Dedifferentiated amniotic fluid mesenchymal stem cell (primary cell): ENCODE measurements at regions not wholly inside any gene's neighbourhood (a gene's known extent, or its start where the extent isn't known, plus 50 kb on each side); places are given as distances from the start of the nearest gene placed in this dataset.
"Not testable (repeated sequence)": the region's sequence is repeated elsewhere in the genome, so short reads cannot be mapped to it uniquely, and the experiment has no call there.

ENCODE experiments used
- DNase-seq: peaks from one replicate; pipeline ENCODE4 v3.0.0-alpha.2; 2016; ENCODE audit errors: extremely low spot score

GRCh38 chr11:39462506-39462905 lies 1996.9 kb downstream of the LRRC4C start:
- no peak for DNase-seq

- DNase-seq = no peak
Observed at GRCh38 chr11:39461066-39461465, 1998.4 kb downstream of the LRRC4C start.

GRCh38 chr11:39459606-39460005 lies 1999.8 kb downstream of the LRRC4C start:
- no peak for DNase-seq

- no peak for DNase-seq
Observed at GRCh38 chr11:39458481-39458880, 2001.0 kb downstream of the LRRC4C start.

- DNase-seq = no peak
Observed at GRCh38 chr11:39443424-39444022, 2015.9 kb downstream of the LRRC4C start.

- no peak for DNase-seq
Observed at GRCh38 chr11:39442177-39442576, 2017.3 kb downstream of the LRRC4C start.

GRCh38 chr11:39435641-39436040 lies 2023.8 kb downstream of the LRRC4C start:
- DNase-seq = no peak

GRCh38 chr11:39434466-39434865 lies 2025.0 kb downstream of the LRRC4C start:
- DNase-seq = no peak

- no peak for DNase-seq
Observed at GRCh38 chr11:39432929-39433328, 2026.5 kb downstream of the LRRC4C start.

GRCh38 chr11:39425226-39425625 lies 2034.2 kb downstream of the LRRC4C start:
- no peak for DNase-seq

GRCh38 chr11:39412117-39412516 lies 2047.3 kb downstream of the LRRC4C start:
- DNase-seq = no peak

- DNase-seq = no peak
Observed at GRCh38 chr11:39385911-39386310, 2073.5 kb downstream of the LRRC4C start.

GRCh38 chr11:39374963-39375698 lies 2084.3 kb downstream of the LRRC4C start:
- DNase-seq = peak; percentile 30

GRCh38 chr11:39367534-39367933 lies 2091.9 kb downstream of the LRRC4C start:
- no peak for DNase-seq

- no peak for DNase-seq
Observed at GRCh38 chr11:39365809-39366436, 2093.5 kb downstream of the LRRC4C start.

GRCh38 chr11:39363571-39363970 lies 2095.9 kb downstream of the LRRC4C start:
- no peak for DNase-seq

GRCh38 chr11:39361557-39361956 lies 2097.9 kb downstream of the LRRC4C start:
- no peak for DNase-seq

- no peak for DNase-seq
Observed at GRCh38 chr11:39345834-39346442, 2113.5 kb downstream of the LRRC4C start.

- no peak for DNase-seq
Observed at GRCh38 chr11:39341461-39341860, 2118.0 kb downstream of the LRRC4C start.

- DNase-seq = not testable (repeated sequence)
Observed at GRCh38 chr11:39333006-39333405, 2126.4 kb downstream of the LRRC4C start.

- no peak for DNase-seq
Observed at GRCh38 chr11:39327302-39327701, 2132.2 kb downstream of the LRRC4C start.

GRCh38 chr11:39311888-39312287 lies 2147.6 kb downstream of the LRRC4C start:
- not testable (repeated sequence) for DNase-seq

GRCh38 chr11:39304586-39304985 lies 2154.9 kb downstream of the LRRC4C start:
- DNase-seq = no peak
